HCT116 (cell line): ENCODE measurements at regions not wholly inside any gene's neighbourhood (a gene's known extent, or its start where the extent isn't known, plus 50 kb on each side); places are given as distances from the start of the nearest gene placed in this dataset.
"Not testable (repeated sequence)": the region's sequence is repeated elsewhere in the genome, so short reads cannot be mapped to it uniquely, and the experiment has no call there.

Experiments
- ATAC-seq: fragments of 200-7000 bp; cut with Tn5 transposase; 2 replicates; pipeline ENCODE4 v1.9.1; 2020; ENCODE audit warnings: mild to moderate bottlenecking, moderate library complexity
- BruUV-seq: library from RNA; stranded (reverse); fragments of 400-500 nt; replicated peaks from 2 replicates; lab custom pipeline; 2021; lab: Mats Ljungman, UMichigan
- CTCF ChIA-PET: fragments of 300-600 bp; sonication (Branson Sonifier 250); formaldehyde crosslinking; loops from one replicate; lab custom pipeline; 2021; ENCODE audit warnings: antibody characterized with exemption; lab: Charles Lee
- POLR2A ChIA-PET: fragments of 300-600, 350-600 bp; sonication (Branson Sonifier 250); formaldehyde crosslinking; loops from one replicate; lab custom pipeline; 2021; ENCODE audit warnings: antibody characterized with exemption; lab: Charles Lee
- RAD21 ChIA-PET, 2 experiments: fragments of 300-600 bp; sonication (Branson Sonifier 250); formaldehyde crosslinking; loops; one replicate each; lab custom pipeline; 2023; ENCODE audit warnings: low total read pairs in 2 of 2; ENCODE audit not compliant: uncharacterized antibody in 2 of 2, unreplicated experiment in 2 of 2, low non-redundant PET in 1 of 2; lab: Charles Lee
- DNase-seq: peaks from one replicate; pipeline ENCODE4 v3.0.0-alpha.2; 2010; ENCODE audit warnings: low read depth, low spot score
- H2AFZ ChIP-seq: fragments of 200-600 bp; shearing (Covaris generic), sonication (generic); 2 replicates; pipeline ENCODE4 v1.6.1; 2017; ENCODE audit warnings: low read depth, mixed run types, mixed read lengths, antibody characterized with exemption, low read length; ENCODE audit not compliant: poor library complexity, severe bottlenecking
- H3K27ac ChIP-seq: 2 replicates; pipeline ENCODE4 v1.5.1; 2012; ENCODE audit warnings: low read depth, low read length
- H3K27me3 ChIP-seq: fragments of 200-600 bp; sonication (generic); 2 replicates; pipeline ENCODE4 v1.6.1; 2016; ENCODE audit warnings: mixed run types, low read length, mixed read lengths; ENCODE audit not compliant: insufficient read depth
- H3K36me3 ChIP-seq, 2 experiments: fragments of 200-500 bp in 1 of 2; fragments of 200-600 bp in 1 of 2; sonication (Bioruptor generic) in 1 of 2; sonication (generic) in 1 of 2; 2 replicates each; pipeline versions ENCODE4 v1.5.1 to v1.6.1; 2014 to 2016; ENCODE audit warnings: low read length in 2 of 2, inconsistent platforms in 1 of 2, mixed read lengths in 1 of 2, mixed run types in 1 of 2; ENCODE audit not compliant: insufficient read depth in 2 of 2, control insufficient read depth in 1 of 2
- H3K4me1 ChIP-seq, 2 experiments: fragments of 200-600 bp in 1 of 2; sonication (generic) in 1 of 2; 2 replicates each; pipeline versions ENCODE4 v1.5.1 to v1.6.1; 2012 to 2017; ENCODE audit warnings: low read length in 2 of 2, inconsistent platforms in 1 of 2, mild to moderate bottlenecking in 1 of 2, mixed read lengths in 1 of 2, mixed run types in 1 of 2, moderate library complexity in 1 of 2; ENCODE audit not compliant: insufficient read depth in 2 of 2, control insufficient read depth in 1 of 2
- H3K4me2 ChIP-seq: fragments of 200-600 bp; sonication (generic); 2 replicates; pipeline ENCODE4 v1.6.1; 2017; ENCODE audit warnings: mixed run types, low read length, mixed read lengths
- H3K4me3 ChIP-seq, 2 experiments: fragments of 200-600 bp in 1 of 2; sonication (generic) in 1 of 2; replicated peaks in 1 of 2; 2 replicates each; pipeline ENCODE4 v1.5.1; 2011 to 2016; ENCODE audit warnings: low read length in 2 of 2, control low read depth in 1 of 2, low read depth in 1 of 2, mild to moderate bottlenecking in 1 of 2, mixed read lengths in 1 of 2, mixed run types in 1 of 2
- H3K79me2 ChIP-seq: fragments of 200-600 bp; sonication (generic); 2 replicates; pipeline ENCODE4 v1.6.1; 2017; ENCODE audit warnings: mild to moderate bottlenecking, mixed run types, low read length, moderate library complexity, mixed read lengths; ENCODE audit not compliant: insufficient read depth
- H3K9ac ChIP-seq: fragments of 200-600 bp; sonication (generic); 2 replicates; pipeline ENCODE4 v1.6.1; 2016; ENCODE audit warnings: low read length, mixed read lengths
- H3K9me2 ChIP-seq: fragments of 200-600 bp; sonication (generic), shearing (Covaris generic); 2 replicates; pipeline ENCODE4 v1.6.1; 2017; ENCODE audit warnings: mixed run types, mild to moderate bottlenecking, moderate library complexity; ENCODE audit not compliant: insufficient read depth
- H3K9me3 ChIP-seq, 2 experiments: fragments of 200-500 bp in 1 of 2; fragments of 200-600 bp in 1 of 2; sonication (Bioruptor generic) in 1 of 2; sonication (generic) in 1 of 2; 2 replicates each; pipeline ENCODE4 v1.6.1; 2014 to 2017; ENCODE audit warnings: low read length in 2 of 2, mixed read lengths in 2 of 2, inconsistent platforms in 1 of 2, low read depth in 1 of 2, mild to moderate bottlenecking in 1 of 2, mixed run types in 1 of 2, moderate library complexity in 1 of 2; ENCODE audit not compliant: control insufficient read depth in 1 of 2, insufficient read depth in 1 of 2
- H4K20me1 ChIP-seq: fragments of 200-600 bp; sonication (generic), shearing (Covaris generic); 2 replicates; pipeline ENCODE4 v1.6.1; 2017; ENCODE audit warnings: mixed run types, mild to moderate bottlenecking, moderate library complexity; ENCODE audit not compliant: insufficient read depth
- CBX3 ChIP-seq: IDR thresholded peaks from 2 replicates; pipeline ENCODE4 v1.6.1; 2012; ENCODE audit warnings: low read depth
- EGR1 ChIP-seq: IDR thresholded peaks from 2 replicates; pipeline ENCODE4 v1.6.1; 2012; ENCODE audit warnings: low read depth
- ELF1 ChIP-seq: IDR thresholded peaks from 2 replicates; pipeline ENCODE4 v1.6.1; 2012; ENCODE audit warnings: low read depth, borderline replicate concordance
- POLR2A ChIP-seq: IDR thresholded peaks from 2 replicates; pipeline ENCODE4 v1.7.0; 2011; ENCODE audit warnings: borderline replicate concordance; ENCODE audit not compliant: insufficient read depth, insufficient read length; ENCODE audit errors: extremely low read depth
- RAD21 ChIP-seq: IDR thresholded peaks from 2 replicates; pipeline ENCODE4 v1.6.1; 2012; ENCODE audit warnings: low read depth, mild to moderate bottlenecking
- SRF ChIP-seq: IDR thresholded peaks from 2 replicates; pipeline ENCODE4 v1.6.1; 2012; ENCODE audit warnings: low read depth
- TCF7L2 ChIP-seq: IDR thresholded peaks from 2 replicates; pipeline ENCODE4 v1.7.0; 2011; ENCODE audit warnings: borderline replicate concordance, inconsistent platforms; ENCODE audit not compliant: insufficient read depth, insufficient read length; ENCODE audit errors: extremely low read depth
- intact Hi-C: fragments of 100-400 bp; cut with micrococcal nuclease; formaldehyde crosslinking; loops from 2 replicates; pipeline ENCODE4 v1.10.0; 2022
- TF ChIP-seq, protein P1 (sequence below), 3 experiments: fragments of 200-600 bp in 1 of 3; sonication (generic) in 1 of 3; IDR thresholded peaks in 2 of 3; conservative IDR thresholded peaks in 1 of 3; 2 replicates each; pipeline ENCODE4 v1.5.1; 2012 to 2017; ENCODE audit warnings: low read depth in 2 of 3, low read length in 2 of 3, antibody characterized with exemption in 1 of 3, borderline replicate concordance in 1 of 3, control low read depth in 1 of 3, mild to moderate bottlenecking in 1 of 3, mixed read lengths in 1 of 3, mixed run types in 1 of 3, moderate library complexity in 1 of 3; ENCODE audit not compliant: insufficient read depth in 1 of 3
- TF ChIP-seq, protein P2 (sequence below): IDR thresholded peaks from 2 replicates; pipeline ENCODE4 v1.6.1; 2012; ENCODE audit warnings: low read depth
- TF ChIP-seq, protein P3 (sequence below): IDR thresholded peaks from 2 replicates; pipeline ENCODE4 v1.6.1; 2012
- TF ChIP-seq, protein P4 (sequence below): IDR thresholded peaks from 2 replicates; pipeline ENCODE4 v1.6.1; 2012

DNA sequence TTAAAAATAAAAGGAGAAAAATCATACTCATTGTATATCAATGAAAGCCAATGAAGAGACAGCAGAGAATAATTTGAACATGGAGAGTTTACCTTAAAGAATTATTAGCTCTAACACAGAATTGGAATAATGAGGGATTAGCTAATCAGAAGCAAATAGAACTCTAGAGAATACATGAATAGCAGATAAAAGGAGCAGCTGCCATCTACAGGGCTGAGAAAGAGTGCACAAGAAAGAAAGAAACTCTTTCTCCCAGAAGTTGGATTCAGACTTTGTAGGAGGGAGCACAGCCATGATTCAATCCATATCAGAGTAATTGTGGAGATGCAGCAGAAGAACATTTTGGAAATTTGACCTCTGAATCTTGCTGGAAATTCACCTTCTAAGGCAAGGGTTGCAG, 1171.2 kb downstream of the PLA2G4A start:
- ChIA-PET RAD21 (no interaction called here), CTCF (interaction anchor here (1.2 kb wide), 1 partner anchor 523 kb away, joined by 3 read pairs; no protein-coding TSS in a partner anchor)
- H2AFZ ChIP-seq: no peak overlapping the region

DNA sequence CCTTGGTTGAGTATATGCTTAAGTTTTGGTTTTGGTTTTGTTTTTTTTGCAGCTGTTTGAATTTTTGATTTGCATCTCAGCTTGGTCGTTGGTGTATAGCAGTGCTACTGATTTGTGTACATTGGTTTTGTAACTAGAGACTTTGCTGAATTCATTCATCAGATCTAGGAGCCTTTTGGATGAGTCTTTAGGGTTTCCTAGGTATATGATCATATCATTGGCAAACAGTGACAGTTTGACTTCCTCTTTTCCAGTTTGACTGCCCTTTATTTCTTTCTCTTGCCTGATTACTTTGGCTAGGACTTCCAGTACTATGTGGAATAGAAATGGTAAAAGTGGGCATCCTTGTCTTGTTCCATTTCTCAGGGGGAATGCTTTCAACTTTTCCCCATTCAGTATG, 1174.9 kb downstream of the PLA2G4A start:
- POLR2A ChIA-PET, H3K4me3 ChIP-seq, H3K79me2 ChIP-seq, H4K20me1 ChIP-seq, DNase-seq, ATAC-seq, H3K27ac ChIP-seq, H3K27me3 ChIP-seq, H3K9ac ChIP-seq, H3K36me3 ChIP-seq, RAD21 ChIA-PET, CTCF ChIA-PET, intact Hi-C loops, BruUV-seq, H3K4me1 ChIP-seq, H3K4me2 ChIP-seq, H2AFZ ChIP-seq, H3K9me3 ChIP-seq, H3K9me2 ChIP-seq: not testable (repeated sequence)

More for the DNA sequence above, 1171.2 kb downstream of the PLA2G4A start:
- no peaks in the 10 kb centered on the region for H3K36me3 ChIP-seq
- H3K4me3 ChIP-seq: no peak overlapping the region
- POLR2A ChIA-PET: no interaction called here
- H3K9ac ChIP-seq: no peak overlapping the region
- DNase-seq (no peak), ATAC-seq (no peak; the same call in 1 of the 2 replicates)
- intact Hi-C loops: no loop called here
- BruUV-seq: no TSS peak
- H3K4me1 ChIP-seq: no peaks in the 10 kb centered on the region
- no peaks in the 10 kb centered on the region for H3K27me3 ChIP-seq
- H3K9me2 ChIP-seq: no peaks in the 10 kb centered on the region
- no peak overlapping the region for H3K4me2 ChIP-seq
- no peaks in the 10 kb centered on the region for H4K20me1 ChIP-seq
- TF ChIP-seq, protein P1, sequence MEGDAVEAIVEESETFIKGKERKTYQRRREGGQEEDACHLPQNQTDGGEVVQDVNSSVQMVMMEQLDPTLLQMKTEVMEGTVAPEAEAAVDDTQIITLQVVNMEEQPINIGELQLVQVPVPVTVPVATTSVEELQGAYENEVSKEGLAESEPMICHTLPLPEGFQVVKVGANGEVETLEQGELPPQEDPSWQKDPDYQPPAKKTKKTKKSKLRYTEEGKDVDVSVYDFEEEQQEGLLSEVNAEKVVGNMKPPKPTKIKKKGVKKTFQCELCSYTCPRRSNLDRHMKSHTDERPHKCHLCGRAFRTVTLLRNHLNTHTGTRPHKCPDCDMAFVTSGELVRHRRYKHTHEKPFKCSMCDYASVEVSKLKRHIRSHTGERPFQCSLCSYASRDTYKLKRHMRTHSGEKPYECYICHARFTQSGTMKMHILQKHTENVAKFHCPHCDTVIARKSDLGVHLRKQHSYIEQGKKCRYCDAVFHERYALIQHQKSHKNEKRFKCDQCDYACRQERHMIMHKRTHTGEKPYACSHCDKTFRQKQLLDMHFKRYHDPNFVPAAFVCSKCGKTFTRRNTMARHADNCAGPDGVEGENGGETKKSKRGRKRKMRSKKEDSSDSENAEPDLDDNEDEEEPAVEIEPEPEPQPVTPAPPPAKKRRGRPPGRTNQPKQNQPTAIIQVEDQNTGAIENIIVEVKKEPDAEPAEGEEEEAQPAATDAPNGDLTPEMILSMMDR (IDR thresholded peaks at IDR 0.05 in 2 of 3, conservative IDR thresholded peaks at IDR 0.05 in 1 of 3; ENCODE audit: borderline replicate concordance in 1 of 3, insufficient read depth in 1 of 3, low read depth in 2 of 3, low read length in 2 of 3): peak; percentile 15 to 21 (median 20); a peak in 1 of 6 replicates
- TF ChIP-seq RAD21: peak; percentile 41; the same call in 1 of the 2 replicates
- TF ChIP-seq SRF: no peak
- TF ChIP-seq, protein P2, sequence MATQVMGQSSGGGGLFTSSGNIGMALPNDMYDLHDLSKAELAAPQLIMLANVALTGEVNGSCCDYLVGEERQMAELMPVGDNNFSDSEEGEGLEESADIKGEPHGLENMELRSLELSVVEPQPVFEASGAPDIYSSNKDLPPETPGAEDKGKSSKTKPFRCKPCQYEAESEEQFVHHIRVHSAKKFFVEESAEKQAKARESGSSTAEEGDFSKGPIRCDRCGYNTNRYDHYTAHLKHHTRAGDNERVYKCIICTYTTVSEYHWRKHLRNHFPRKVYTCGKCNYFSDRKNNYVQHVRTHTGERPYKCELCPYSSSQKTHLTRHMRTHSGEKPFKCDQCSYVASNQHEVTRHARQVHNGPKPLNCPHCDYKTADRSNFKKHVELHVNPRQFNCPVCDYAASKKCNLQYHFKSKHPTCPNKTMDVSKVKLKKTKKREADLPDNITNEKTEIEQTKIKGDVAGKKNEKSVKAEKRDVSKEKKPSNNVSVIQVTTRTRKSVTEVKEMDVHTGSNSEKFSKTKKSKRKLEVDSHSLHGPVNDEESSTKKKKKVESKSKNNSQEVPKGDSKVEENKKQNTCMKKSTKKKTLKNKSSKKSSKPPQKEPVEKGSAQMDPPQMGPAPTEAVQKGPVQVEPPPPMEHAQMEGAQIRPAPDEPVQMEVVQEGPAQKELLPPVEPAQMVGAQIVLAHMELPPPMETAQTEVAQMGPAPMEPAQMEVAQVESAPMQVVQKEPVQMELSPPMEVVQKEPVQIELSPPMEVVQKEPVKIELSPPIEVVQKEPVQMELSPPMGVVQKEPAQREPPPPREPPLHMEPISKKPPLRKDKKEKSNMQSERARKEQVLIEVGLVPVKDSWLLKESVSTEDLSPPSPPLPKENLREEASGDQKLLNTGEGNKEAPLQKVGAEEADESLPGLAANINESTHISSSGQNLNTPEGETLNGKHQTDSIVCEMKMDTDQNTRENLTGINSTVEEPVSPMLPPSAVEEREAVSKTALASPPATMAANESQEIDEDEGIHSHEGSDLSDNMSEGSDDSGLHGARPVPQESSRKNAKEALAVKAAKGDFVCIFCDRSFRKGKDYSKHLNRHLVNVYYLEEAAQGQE: no peak
- no peak for TF ChIP-seq TCF7L2
- TF ChIP-seq CBX3: no peak
- no peak for TF ChIP-seq POLR2A
- TF ChIP-seq EGR1: no peak
- TF ChIP-seq, protein P3, sequence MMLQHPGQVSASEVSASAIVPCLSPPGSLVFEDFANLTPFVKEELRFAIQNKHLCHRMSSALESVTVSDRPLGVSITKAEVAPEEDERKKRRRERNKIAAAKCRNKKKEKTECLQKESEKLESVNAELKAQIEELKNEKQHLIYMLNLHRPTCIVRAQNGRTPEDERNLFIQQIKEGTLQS: no peak
- TF ChIP-seq ELF1: no peak
- TF ChIP-seq, protein P4, sequence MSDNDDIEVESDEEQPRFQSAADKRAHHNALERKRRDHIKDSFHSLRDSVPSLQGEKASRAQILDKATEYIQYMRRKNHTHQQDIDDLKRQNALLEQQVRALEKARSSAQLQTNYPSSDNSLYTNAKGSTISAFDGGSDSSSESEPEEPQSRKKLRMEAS: no peak
- H3K79me2 ChIP-seq: no peaks in the 10 kb centered on the region
- no peaks in the 10 kb centered on the region for H3K9me3 ChIP-seq
- H3K27ac ChIP-seq: no peak overlapping the region
